ENCODE measurements at regions not wholly inside any gene's neighbourhood (a gene's known extent, or its start where the extent isn't known, plus 50 kb on each side); places are given as distances from the start of the nearest gene placed in this dataset.
"Not testable (repeated sequence)": the region's sequence is repeated elsewhere in the genome, so short reads cannot be mapped to it uniquely, and the experiment has no call there.

GRCh38 chr12:72832024-72832423 lies 559.9 kb downstream of the TRHDE start:
- ATAC-seq (no peak), DNase-seq (ENCODE audit: missing footprints) (no peak)
- intact Hi-C loops (cut with DNase I), result no loop called here

GRCh38 chr12:72836194-72836593 lies 564.0 kb downstream of the TRHDE start:
- intact Hi-C loops (cut with DNase I), result no loop called here
- DNase-seq (ENCODE audit: missing footprints), result no peak
- no peak for ATAC-seq

- ATAC-seq, result no peak
- intact Hi-C loops (cut with DNase I), result no loop called here
Observed at GRCh38 chr12:72839696-72840095, 567.5 kb downstream of the TRHDE start.

GRCh38 chr12:72863671-72864070 lies 591.5 kb downstream of the TRHDE start:
- ATAC-seq, result no peak
- no peak for DNase-seq (ENCODE audit: missing footprints)
- intact Hi-C loops (cut with DNase I), result no loop called here

More at GRCh38 chr12:72839696-72840095, 567.5 kb downstream of the TRHDE start:
- no peak for DNase-seq (ENCODE audit: missing footprints)

- no peak for ATAC-seq
- intact Hi-C loops (cut with DNase I), result no loop called here
- no peak for DNase-seq (ENCODE audit: missing footprints)
Observed at GRCh38 chr12:72865921-72866320, 593.8 kb downstream of the TRHDE start.

- intact Hi-C loops (cut with DNase I), result no loop called here
- DNase-seq (ENCODE audit: missing footprints) (no peak), ATAC-seq (no peak)
Observed at GRCh38 chr12:72869024-72869423, 596.9 kb downstream of the TRHDE start.

GRCh38 chr12:72872238-72872887 lies 600.2 kb downstream of the TRHDE start:
- ATAC-seq, result no peak

GRCh38 chr12:72872996-72873395 lies 600.8 kb downstream of the TRHDE start:
- no peak for ATAC-seq

More at GRCh38 chr12:72872238-72872887, 600.2 kb downstream of the TRHDE start:
- no peak for DNase-seq (ENCODE audit: missing footprints)
- intact Hi-C loops (cut with DNase I), result no loop called here

GRCh38 chr12:72876092-72876491 lies 603.9 kb downstream of the TRHDE start:
- intact Hi-C loops (cut with DNase I), result no loop called here
- DNase-seq (ENCODE audit: missing footprints), result no peak
- no peak for ATAC-seq

More at GRCh38 chr12:72872996-72873395, 600.8 kb downstream of the TRHDE start:
- no peak for DNase-seq (ENCODE audit: missing footprints)
- intact Hi-C loops (cut with DNase I), result no loop called here

- ATAC-seq (no peak), DNase-seq (ENCODE audit: missing footprints) (no peak)
- intact Hi-C loops (cut with DNase I), result no loop called here
Observed at GRCh38 chr12:72888693-72889092, 616.5 kb downstream of the TRHDE start.

- intact Hi-C loops (cut with DNase I), result no loop called here
- DNase-seq (ENCODE audit: missing footprints) (no peak), ATAC-seq (no peak)
Observed at GRCh38 chr12:72889791-72890190, 617.6 kb downstream of the TRHDE start.

- intact Hi-C loops (cut with DNase I), result no loop called here
- ATAC-seq (no peak), DNase-seq (ENCODE audit: missing footprints) (no peak)
Observed at GRCh38 chr12:72901685-72902084, 629.5 kb downstream of the TRHDE start.

- DNase-seq (ENCODE audit: missing footprints) (no peak), ATAC-seq (no peak)
- intact Hi-C loops (cut with DNase I), result no loop called here
Observed at GRCh38 chr12:72925716-72926115, 653.5 kb downstream of the TRHDE start.

GRCh38 chr12:72931838-72932237 lies 659.7 kb downstream of the TRHDE start:
- DNase-seq (ENCODE audit: missing footprints); intact Hi-C loops (cut with DNase I); ATAC-seq: not testable (repeated sequence)

- ATAC-seq, result no peak
Observed at GRCh38 chr12:72937486-72937885, 665.3 kb downstream of the TRHDE start.

GRCh38 chr12:72957454-72957853 lies 685.3 kb downstream of the TRHDE start:
- intact Hi-C loops (cut with DNase I), result no loop called here
- DNase-seq (ENCODE audit: missing footprints) (no peak), ATAC-seq (no peak)

More at GRCh38 chr12:72937486-72937885, 665.3 kb downstream of the TRHDE start:
- intact Hi-C loops (cut with DNase I), result no loop called here
- DNase-seq (ENCODE audit: missing footprints), result no peak

GRCh38 chr12:72966684-72967083 lies 694.5 kb downstream of the TRHDE start:
- ATAC-seq (no peak), DNase-seq (ENCODE audit: missing footprints) (no peak)
- intact Hi-C loops (cut with DNase I), result no loop called here

- DNase-seq (ENCODE audit: missing footprints) (no peak), ATAC-seq (no peak)
- intact Hi-C loops (cut with DNase I), result no loop called here
Observed at GRCh38 chr12:72974954-72975555, 702.9 kb downstream of the TRHDE start.

GRCh38 chr12:72978999-72979398 lies 706.8 kb downstream of the TRHDE start:
- DNase-seq (ENCODE audit: missing footprints), result no peak
- intact Hi-C loops (cut with DNase I), result no loop called here
- ATAC-seq, result no peak

- no peak for DNase-seq (ENCODE audit: missing footprints)
- intact Hi-C loops (cut with DNase I), result no loop called here
- no peak for ATAC-seq
Observed at GRCh38 chr12:72982356-72982755, 710.2 kb downstream of the TRHDE start.

- intact Hi-C loops (cut with DNase I), result no loop called here
- ATAC-seq (no peak), DNase-seq (ENCODE audit: missing footprints) (no peak)
Observed at GRCh38 chr12:72986963-72987362, 714.8 kb downstream of the TRHDE start.

All from Right ventricle myocardium inferior (tissue), 1 donor.